GM19025 (cell line): ENCODE measurements at regions not wholly inside any gene's neighbourhood (a gene's known extent, or its start where the extent isn't known, plus 50 kb on each side); places are given as distances from the start of the nearest gene placed in this dataset.
A peak's percentile ranks its signal among the peaks of the same experiment; 100 is the strongest.

ENCODE experiments used
- ATAC-seq: cut with Tn5 transposase; IDR thresholded peaks from one replicate; pipeline ENCODE4 v1.9.1; 2021; ENCODE audit warnings: mild to moderate bottlenecking, low read depth, moderate library complexity; ENCODE audit not compliant: unreplicated experiment

DNA sequence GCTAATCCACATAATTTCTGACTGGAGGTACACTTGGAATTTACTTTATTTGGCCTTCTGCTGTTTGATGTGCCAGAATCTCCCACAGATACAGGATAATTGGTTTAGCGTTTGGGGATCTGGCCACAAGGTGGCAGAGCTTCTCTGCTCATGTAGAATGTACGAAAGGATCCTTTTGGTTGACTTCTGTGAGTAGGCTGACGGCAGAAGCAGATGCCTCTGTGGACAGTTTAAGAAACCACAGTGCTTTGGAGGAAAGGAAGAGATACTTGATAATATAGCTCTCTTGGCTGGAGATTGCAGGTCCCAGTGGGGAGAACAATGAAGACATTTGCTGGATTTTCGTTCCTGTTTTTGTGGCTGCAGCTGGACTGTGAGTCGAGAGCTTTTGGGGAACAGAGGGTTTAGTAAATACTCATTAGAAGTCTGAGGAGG, 75.3 kb upstream of the OR4E1 start:
- ATAC-seq: peak; percentile 64

DNA sequence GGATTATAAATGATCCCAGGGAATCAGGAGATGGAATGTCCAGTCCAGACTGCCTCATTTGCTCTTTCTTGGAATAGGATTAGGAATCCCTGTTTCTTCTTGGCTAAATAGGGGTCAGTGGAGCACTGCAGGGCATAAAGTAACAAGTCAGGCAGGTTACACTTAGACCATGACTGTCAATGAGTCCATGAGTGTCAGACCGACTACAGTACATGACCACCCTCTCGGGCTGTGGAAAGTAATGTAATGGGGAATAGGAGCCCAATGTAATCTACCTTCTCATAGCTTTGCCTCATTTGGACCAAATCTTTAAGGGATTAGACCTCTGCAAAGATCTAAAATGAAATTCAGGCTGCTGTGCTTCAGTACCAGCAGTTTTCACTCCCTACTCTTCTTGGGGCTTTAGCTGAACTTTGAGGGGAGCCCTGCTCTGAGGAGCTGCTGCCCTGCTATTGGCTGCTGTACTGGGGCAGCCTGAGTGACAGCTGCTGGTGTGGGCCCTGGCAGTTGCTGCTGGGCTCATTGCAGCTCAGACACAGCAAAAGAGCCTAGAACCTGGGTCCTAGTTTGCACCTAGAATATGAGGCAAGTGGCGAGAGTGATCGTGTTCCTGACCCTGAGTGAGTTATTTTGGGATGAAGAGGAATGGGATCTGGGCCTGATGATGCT, 62.2 kb upstream of the OR4E1 start:
- ATAC-seq: no peak

DNA sequence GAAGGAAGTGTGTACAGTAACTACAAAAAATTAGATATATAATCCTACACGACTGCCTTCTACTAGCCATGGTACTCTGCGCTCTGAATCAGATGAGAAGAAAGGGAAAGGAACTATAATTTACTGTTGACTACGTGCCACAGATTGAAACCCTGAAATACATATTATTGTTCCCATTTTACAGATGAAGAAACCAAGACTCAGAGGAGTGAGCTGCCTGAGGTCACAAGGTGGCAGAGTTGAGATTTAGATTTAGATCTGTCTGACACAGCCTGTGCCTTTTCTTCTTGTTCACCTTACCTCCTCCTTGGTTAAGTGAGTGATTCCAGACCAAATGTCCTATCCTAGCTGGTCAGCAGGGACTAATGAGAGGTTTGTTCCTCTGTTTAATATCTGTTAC, 61.6 kb upstream of the OR4E1 start:
- ATAC-seq: no peak

DNA sequence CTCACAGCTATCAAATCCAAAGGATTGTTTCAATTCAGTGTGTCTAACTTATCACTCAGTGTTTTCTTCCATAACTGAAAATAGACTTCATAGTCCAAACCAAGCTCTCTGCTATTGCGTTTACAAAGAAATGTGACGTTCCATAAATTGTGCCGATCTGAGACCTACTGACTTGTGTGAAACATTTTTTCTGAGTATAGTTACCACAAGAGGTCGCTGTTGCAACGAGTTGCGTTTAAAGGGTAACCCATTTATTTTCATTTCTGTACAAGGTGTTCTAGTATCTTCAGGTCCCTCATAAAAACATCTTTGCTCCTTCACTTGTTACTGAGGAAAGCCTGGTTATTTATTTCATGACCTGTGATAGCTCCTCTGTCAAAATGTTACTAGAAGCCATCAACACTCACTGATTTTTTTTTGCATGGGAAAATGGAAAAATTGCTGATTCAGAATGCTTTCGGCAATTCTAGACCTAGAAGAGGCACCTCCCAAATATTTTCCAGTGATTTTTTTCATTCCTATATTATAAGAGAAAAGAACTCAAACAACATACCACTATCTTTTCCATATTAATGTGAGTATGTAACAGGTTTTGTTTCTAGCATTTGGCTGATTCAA, 60.9 kb upstream of the OR4E1 start:
- no peak for ATAC-seq

DNA sequence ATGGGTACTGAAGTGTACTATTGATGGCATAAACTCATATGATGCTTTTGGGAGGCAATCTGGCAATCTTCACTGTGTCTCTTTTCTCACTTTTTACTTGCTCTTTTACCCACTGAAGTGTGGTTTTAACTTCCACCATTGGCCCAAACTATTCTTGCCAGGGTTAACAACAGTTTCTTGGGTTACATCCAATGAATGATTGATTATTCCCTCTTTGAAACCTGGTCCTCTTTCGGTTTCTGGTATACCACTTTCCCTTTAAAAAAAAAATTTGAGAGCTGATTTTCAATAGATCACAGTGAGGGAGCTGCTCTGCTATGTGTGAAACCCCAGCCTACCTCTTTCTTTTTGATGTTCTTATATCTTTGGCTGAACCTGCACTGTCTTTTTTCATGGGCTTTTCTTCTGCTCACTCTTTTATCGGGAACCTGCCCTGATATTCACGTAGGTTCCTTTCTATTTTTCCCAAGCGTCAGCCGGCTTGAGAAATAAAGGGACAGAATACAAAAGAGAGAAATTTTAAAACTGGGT, 56.1 kb upstream of the OR4E1 start:
- ATAC-seq: no peak

DNA sequence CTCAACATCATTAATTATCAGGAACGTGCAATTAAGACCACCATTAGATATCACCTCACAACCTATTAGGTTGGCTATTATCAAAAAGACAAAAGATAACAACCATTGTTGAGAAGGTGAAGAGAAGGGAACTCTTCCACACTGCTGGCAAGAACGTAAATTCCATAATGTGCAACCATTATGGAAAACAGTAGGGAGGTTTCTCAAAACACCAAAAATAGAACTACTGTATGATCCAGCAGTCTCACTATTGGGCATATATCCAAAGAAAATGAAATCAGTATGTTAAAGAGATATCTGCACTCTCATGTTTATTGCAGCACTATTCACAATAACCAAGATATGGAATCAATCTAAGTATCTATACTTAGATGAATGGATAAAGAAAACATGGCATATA, 51.6 kb upstream of the OR4E1 start:
- ATAC-seq: no peak

DNA sequence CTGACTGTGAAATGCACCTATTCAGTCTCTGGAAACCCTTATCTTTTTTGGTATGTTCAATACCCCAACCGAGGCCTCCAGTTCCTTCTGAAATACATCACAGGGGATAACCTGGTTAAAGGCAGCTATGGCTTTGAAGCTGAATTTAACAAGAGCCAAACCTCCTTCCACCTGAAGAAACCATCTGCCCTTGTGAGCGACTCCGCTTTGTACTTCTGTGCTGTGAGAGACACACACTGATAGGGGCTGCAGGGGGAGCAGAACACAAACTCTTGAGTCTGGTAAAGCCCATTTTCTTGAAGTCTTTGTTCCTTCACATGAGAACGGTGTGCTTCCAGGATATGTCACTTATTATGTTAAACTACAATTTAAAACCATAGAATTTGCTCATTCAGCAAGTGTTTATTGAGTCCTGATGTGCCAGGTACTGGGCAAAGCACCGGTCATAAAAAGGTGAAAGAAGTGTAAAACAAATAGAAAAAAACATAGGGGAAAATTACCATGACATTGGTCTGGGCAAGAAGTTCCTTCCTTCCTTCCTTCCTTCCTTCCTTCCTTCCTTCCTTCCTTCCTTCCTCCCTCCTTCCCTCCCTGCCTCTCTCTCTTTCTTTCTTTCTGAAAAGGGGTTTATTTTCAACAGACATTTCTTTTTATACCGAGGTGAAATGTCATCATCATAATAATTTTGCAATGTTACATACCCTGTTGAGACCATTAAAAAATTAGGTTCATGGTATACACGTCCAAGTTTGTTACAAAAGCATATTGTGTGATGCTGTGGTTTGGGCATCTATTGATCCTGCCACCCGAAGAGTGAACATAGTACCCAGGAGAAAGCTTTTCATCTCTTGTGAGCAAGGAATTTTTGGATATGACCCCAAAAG, 50.7 kb upstream of the OR4E1 start:
- ATAC-seq: no peak

DNA sequence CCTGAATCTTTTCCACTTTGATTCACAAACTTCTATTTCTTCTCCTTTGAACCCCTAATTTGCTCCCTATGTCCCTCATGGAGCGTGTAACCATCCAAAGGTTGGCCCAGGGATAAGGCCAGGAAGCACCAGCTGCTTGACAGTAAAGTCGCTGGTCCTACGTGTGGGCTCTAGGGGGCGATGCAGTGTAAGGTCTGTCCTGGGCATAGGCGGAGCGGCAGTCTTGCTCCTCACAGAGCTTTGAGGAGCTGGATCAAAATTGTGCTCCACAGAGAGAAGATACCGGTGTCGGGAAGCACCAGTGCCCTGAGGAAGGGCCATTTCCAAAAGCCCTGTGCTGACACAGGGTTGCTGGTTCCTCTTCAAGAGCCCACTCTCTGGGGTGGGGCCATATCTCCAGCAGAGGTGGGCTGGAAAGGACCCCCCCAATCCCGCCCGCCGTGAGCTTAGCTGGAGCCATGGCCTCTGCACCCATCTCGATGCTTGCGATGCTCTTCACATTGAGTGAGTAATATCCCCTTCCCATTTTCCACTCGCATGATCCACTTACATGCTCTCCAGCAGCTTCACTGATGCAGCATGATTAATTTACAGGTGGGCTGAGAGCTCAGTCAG, 49.9 kb upstream of the OR4E1 start:
- no peak for ATAC-seq
